SHP77 (cell line): ENCODE measurements at regions not wholly inside any gene's neighbourhood (a gene's known extent, or its start where the extent isn't known, plus 50 kb on each side); places are given as distances from the start of the nearest gene placed in this dataset.

ENCODE experiments used
- DNase-seq, 2 experiments: peaks; one replicate each; lab custom pipeline; 2025; lab: John Stamatoyannopoulos, UW

DNA sequence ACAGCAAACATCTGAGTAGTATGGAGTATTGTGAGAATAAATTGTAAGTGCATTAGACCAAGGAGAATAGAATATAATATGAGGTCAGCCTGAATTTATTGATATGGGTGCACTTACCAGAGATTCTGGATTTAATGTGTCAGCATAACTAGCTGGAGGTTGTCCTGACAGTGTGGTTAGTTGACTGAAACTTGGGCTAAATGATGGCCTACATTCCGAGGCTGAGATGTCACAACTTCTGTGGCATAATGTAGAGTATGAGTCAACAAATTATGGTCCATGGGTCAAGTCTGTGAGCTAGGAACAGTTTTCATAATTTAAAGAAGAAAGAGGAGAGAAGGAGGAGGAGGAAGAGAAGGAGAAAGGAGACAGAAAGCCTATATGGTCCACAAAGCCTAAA, 127.6 kb downstream of the QPCT start:
- DNase-seq, result no peak

DNA sequence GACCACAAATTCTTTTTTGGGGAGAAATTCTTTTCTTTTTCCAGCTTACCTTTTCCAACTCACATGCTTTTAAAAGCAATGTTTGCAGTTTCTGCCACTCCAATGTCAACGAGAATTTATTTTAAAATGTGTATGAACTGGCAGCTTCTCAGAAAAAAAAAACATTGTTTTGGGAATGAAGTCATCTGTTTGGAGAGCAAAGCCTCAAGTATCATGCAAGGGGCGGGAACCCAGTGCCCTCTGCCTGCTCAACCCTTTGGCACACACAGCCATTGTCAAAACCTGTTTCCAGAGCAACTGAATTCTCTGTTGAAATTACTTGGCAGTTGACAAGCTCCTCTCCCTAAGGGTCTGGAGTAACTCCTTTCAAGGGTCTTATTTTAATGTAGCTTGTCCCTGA, 128.5 kb downstream of the QPCT start:
- DNase-seq, result peak; percentile 68 to 80

DNA sequence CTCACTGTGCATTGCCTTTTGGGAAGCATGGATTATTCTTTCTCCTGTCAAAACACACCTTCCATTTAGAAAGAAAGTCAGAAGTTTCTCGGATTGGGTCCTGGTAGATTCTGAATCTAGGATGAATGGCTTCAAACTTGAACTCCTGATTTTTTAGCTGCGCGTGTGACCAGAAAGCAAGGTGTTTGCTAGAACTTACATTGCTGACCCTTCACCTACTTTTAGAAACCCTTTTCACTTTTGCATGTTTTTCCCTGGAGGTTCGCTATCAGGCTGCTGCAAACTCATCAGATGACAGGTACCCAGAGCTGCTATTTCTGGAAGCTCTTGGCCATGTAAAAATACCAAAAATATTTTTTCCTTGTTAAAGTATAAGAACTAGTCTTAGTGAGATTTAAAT, 132.0 kb downstream of the QPCT start:
- DNase-seq, result no peak

DNA sequence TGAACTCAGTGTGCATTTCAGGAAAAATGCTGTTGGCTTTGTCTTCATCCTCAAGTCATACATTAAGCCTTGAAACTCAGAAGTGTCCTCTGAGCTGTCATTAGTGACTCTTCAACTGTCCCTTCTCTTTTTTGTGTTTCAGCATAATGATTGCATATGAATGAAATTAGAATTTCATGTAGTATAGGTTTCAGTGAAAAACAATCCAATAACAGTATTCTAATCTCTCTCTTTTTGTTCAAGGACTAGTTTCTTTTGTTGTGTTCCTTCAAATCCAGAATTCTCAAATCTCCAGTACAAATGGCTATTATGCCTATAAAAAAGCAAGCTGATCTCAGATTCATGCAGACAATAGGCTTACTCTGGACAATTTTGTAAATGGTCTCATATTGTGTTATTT, 133.5 kb downstream of the QPCT start:
- no peak for DNase-seq

DNA sequence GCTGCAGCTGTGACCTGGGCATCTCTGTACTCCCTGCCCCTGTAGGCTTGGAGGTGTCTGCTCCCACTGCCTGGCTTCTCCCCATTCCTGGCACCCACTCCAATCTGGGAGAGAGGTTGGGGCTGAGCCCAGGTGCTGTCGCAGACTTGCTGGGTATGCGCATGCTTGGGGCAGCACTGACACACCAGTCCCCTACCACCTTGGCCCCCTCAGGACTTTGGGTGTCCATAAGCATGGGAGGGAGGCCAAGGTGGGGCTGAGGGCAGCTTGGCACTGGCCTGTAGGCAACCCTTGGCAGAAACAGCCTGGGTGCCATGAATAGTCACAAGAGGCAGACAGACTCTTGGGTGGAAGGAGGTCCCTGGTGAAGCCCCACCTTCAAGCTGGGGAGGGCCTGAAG, 136.8 kb downstream of the QPCT start:
- no peak for DNase-seq

DNA sequence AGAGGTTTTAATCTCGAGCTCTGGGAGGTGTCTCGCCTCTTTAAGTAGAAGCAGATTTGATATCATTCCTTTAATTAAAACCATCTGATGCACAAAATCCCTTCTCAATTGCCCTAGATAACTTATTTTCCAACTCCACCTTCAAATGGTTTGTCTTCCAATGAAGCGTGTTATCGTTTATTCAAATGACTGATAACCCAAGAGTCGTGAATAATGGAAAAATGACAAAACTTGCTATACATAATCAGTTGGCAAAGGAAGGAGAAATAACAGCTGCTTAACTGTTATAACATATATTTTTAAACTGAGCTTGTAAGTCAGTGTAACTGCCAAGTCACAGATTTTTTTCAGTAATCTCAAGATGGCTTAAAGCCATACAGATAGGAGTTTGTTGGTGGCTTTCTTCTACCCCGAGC, 144.6 kb downstream of the QPCT start:
- DNase-seq, result no peak

DNA sequence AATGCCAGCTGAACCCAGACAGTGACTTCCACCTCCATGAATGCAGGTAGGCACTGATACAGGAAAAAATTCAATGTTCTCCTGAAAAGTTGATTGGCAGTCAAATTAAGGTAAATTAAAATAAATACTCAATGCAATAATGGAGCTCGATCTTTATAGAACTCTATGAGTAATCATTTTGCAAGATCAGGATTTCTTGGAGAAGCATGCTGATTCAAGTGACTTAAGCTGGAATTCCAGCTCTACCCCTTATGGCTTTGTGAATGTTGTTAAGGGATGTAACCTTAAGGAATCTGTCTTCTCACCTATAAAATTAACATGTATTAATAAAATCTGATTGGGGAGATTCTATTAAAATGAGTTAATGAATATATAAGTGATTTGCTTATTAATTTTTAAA, 145.1 kb downstream of the QPCT start:
- no peak for DNase-seq

DNA sequence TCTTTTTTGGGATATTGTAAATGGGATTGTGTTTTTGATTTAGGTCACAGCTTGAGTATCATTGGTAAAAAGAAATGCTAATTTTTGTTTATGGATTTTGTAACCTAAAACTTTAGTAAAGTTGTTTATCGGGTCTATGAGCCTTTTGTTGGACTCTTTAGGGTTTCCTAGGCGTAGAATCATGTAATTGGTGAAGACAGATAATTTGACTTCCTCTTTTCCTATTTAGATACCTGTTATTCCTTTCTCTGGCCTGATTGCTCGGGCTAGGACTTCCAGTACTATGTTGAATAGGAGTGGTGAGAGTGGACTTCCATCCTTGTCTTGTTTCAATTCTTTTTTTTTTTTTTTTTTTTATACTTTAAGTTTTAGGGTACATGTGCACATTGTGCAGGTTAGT, 149.0 kb downstream of the QPCT start:
- no peak for DNase-seq

DNA sequence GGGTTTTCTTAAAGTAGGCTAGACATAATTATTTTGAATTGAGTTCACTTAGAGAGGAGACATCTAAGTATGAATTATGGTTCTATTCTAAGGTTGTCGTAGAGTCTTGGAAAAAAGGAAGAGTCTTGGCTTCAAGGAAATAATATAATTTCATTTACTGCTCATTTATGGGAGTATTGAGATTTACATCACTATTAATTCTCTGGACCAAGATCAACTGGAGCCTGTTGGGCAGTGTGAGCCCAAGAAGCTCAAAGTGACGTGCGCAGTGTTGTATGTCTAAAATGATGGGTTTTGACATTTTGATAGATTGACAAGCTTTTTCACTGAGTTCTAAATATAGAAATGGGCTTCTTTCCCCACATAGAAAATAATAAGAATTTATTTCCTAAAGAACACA, 154.7 kb downstream of the QPCT start:
- DNase-seq, result no peak

DNA sequence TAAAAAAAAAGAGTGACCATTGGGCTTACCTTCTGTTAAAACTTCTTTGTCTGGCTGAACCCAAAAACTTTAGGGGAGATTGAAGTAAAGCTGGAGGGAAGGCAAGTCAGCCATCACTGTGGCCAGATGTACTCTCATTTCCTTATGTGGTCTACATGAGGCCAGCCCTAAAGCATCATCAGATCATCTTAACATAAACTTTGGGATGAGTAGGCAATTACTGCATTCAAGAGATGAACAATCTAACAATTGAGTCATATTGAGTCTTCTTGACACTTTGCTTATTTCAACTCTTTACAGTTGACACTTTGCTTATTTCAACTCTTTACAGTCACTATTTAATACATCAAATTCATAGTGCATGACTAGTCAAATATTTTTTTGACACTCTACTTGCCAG, 155.6 kb downstream of the QPCT start:
- DNase-seq, result no peak

DNA sequence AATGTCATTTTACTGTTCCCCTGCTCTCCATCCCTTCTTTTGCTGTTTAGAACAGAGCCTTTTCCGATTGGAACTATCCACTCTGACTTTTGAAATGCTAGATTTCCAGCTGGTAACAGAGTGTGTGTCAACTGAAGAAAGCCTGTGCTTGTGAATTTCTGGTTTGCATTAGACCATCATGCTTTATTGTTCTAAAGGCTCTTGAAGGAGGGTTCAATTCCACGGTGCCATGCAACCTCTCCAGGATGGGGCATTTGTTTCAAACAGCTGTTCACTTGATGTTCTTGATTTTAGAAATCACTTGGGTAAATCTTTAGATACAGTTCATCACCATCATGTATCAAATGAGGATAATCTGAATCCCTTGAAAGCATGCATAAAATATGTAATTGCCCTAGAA, 156.7 kb downstream of the QPCT start:
- no peak for DNase-seq

DNA sequence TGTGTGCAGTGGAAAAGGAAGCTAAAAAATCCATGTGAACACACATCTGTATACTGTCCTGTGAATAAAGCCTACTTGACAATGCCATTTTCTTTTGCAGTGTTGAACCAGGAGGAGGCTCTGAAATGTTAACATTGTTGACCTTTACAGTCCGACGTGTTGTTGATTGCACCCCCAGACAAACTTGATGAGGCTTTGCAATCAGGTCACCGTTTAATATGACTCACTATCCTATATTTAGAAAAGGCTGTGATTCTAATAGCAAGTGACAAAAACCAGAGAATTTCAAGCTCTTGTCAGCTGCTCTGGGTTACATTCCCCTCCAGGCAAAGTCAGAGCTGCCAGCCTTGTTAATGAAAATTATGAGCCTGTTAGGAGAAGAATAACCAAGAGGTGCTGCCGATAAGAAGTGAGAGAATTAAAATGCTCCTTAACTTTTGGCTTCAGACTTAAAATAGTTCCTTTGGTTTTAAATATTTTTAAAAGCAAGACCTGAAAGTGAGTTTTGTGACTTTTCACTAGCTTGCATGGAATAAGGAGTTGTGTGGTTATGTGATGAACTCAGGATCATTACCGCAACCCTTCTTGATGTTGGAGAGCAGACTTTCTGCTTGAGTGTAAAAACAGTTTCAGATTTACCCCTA, 162.1 kb downstream of the QPCT start:
- DNase-seq, result peak in 1 of 2 experiments; percentile 63

DNA sequence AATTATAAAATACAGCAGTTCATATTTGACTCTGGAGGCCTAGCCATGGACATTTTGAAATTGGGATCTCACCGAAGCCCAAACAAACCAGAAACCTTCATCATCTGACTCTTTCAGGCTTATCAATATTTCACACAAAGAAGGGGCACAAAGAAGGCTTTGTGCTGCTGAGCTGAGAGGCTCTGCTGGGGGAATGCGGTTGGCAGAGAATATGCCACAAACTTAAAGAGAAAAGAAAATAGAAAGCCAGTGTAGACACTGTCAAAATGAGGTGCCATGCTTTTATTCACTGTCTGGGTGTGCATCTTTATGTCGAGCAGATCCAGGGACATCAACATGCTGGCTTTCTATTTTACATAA, 162.6 kb downstream of the QPCT start:
- DNase-seq, result no peak

DNA sequence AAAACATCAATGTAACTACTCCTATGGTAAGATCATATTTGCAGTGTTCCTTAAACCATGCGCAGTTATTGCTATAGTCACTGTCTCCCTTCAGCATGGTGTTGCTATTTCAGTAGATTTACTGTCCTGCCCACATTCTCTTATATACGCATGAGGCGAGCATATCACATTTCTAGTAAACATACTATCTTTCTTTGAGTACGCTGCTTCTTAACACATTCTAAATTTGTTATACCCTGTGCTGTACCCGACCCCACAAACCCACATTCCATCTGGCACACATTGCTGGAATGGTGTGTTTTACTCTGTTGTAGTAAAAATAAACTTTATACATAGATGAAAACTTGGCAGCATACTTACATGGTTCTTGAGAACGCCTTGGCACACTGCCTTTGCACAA, 163.3 kb downstream of the QPCT start:
- DNase-seq, result no peak

DNA sequence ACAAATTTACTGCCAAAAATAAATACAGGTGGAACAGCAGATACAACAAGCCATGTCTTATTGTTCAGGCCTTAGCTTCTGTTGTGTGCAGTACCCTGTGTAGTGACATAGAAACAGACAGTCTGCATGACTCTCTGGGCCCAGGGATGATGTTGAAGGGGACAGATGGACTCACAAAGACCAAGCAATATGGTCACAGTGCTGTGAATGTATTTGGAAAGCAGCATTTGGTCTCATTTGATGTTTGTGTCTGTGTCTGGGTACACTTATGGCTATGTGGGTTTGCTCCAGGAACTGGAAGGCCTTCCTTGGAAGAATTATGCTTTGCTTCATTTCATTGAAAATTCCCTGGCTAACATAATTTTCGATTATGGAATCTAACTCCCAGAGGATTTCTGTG, 158.5 kb downstream of the CDC42EP3 start:
- DNase-seq, result no peak

DNA sequence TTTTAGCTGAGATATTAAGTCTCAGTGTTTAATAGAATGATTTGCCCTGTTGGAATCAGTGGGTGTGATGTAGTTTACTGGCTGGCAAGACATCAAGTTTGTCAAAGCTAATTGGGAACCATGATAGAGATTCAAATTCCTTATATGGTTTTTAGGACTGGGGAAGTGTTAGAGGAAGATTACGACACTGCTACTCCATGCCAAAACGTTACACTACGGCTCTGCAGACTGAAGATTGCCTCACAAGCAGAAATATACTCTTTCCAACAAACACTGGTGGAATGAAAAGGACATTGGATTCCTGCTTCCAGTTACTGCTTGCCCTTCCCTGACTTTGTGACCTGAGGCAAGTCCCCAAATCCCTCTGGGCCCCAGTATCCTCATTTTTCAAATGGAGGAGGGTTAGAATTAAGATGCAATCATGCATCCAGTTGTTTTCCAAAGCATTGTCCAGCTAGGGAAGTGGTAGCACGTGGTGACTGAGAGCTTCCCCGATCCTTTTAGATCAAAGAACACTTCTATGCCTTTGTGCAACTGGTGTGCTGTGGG, 147.6 kb downstream of the CDC42EP3 start:
- DNase-seq, result no peak

DNA sequence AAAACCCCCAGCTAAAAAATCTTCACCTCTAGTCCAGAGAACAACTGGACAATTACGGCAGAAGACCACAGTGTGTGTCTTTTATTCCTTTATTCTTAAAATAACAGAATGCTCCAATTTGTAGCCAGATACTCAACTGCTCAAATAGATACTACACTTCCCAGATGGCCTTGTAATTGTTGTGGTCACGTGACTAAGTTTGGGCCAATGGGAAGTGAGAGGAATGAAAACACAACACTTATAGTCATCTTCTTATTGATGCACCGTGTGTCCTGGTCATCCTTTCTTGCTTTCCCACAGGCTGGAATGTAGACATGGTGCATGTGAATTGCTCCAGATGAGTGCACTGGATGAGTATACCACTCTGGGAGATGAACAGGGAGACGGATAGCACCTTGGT, 145.1 kb downstream of the CDC42EP3 start:
- DNase-seq, result no peak

DNA sequence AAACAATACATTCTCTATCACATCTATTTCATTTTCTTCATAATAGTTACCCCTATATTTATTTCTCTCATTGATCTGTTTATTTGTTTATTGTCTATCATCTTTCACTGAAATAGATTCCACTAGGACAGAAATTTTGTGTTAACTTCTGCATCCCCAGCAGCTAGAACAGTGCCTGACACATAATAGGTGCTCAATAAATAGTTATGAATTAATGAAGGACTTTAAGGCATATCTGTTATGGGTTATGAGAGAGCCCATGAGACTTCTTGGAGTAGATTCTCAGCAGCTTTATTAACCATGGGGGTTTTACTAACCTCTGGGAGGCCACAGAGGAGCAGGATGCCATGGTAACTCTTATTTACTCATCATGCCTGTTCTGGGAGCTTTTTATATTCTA, 144.6 kb downstream of the CDC42EP3 start:
- DNase-seq, result no peak

DNA sequence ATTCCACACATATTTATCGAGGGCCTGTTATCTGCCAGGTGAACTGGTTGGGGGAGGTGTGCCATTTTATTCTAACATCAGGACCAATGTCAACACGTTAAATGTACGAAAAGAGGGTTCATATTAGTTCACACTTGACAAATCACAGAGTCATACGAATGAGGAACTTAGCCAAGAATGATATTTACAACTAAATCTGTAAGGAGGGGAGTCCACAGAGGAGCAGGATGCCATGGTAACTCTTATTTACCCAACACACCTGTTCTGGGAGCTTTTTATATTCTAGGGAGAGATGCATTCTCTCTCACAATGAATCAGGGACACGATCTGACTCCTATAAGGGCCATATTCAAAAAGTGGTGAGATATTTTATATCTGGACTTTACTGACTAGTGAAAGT, 144.1 kb downstream of the CDC42EP3 start:
- DNase-seq, result peak; percentile 41 to 42

DNA sequence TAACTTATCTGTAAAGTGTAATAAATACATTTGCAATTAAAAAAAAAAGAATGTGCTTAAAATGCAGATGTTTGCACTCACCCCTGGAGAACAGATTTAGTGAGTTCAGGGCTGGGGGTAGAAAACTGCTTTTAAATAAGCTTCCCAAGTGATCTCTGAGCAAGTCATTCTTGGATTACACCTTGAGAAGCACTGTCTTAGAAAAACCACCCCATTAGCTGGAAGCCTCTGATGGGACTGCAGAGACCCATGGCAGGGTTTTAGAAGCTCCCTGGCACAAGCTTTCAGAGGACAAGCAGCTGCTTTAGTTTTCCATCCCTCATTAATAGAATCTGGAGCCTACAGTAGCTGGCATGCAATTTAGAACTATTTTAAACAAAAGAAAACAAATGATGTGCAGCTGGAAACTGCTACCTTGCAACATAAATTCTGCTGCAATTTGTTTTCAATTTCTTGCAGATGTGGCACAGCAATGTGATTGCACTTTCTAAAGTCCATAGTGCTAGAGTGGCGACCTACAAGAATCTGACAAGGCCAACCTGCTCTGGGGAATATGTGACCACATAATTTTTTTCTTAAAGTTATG, 141.5 kb downstream of the CDC42EP3 start:
- DNase-seq, result no peak

DNA sequence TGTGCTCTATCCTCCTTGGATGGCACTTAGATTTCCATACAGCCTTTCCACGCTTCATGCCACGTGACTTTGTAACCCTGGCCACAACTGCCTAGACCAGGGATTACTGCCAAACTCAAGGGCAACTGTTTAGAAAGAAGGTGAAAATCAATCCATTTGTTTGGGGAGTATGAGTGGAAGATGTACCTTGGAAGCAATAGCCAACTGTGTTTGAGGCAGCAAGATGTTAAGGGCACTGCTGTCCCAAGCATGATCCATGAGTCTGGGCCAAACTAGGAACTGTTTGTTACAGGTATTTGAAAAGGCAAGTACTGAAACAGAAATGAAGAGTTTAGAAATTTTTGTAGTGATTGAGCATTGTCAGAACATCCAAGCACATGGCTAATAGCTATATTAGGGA, 138.9 kb downstream of the CDC42EP3 start:
- DNase-seq, result no peak

DNA sequence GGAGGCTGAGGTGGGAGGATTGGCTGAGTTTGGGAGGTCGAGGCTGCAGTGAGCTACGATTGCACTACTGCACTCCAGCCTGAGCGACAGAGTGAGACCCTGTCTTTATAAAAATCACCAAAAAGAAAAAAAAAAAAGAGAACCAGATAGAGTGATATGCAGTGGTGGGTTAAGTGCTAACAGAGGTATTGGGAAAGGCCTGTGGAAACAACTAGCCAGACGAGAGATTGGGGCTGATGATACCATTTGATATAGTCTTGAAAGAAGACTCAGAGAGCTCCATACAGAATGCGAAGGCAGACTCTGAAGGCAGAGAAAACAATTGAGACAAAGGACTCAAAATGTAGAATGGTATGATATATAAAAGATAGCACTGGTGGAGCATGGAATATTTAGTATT, 134.1 kb downstream of the CDC42EP3 start:
- no peak for DNase-seq

DNA sequence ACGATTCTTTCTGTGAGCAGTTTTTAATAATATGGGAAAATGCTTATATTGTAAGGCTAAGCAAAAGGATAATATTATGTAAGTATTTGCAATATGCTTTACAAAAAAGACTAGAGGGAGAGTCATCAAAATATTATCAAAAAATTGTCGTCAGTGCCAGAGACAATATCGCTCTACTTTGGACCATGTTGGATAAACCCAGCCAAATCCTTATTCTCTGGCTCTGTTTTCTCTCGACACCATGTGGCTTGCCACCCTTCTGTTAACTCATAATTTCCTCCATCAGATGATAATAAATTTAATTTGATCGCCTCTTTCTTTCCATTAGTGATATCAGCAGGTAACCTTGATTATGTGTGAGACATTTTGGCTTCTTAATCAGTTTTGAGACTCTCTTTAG, 129.9 kb downstream of the CDC42EP3 start:
- no peak for DNase-seq

DNA sequence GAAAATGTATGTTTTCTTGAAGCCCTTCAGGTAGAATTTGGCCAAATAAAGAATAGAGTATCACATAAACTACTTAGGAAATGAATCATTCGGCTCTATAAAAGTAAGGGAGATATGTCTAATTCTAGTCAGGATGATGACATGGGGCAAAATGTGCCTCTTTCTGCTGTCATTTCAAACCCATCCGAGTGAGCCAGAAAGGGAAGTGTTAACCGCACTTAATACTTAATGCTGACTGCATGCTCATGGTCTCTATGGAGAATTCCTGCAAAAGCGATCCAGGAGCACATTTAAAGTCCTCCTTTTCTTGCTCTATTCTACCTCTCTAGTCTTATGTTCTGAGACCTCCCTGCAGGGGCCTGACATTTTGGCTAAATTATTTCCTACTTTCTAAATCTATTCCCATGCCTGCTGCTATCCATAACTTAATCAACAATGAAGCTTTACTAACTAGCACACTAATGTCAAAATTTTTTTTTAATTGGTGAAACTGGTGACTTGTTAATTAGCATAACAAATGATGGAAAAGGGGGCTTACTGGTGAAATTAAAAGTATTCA, 127.4 kb downstream of the CDC42EP3 start:
- DNase-seq, result no peak
